A673 (cell line): ENCODE measurements at regions not wholly inside any gene's neighbourhood (a gene's known extent, or its start where the extent isn't known, plus 50 kb on each side); places are given as distances from the start of the nearest gene placed in this dataset.

Experiments used
- BruUV-seq: library from RNA; stranded (reverse); fragments of 400-500 nt; replicated peaks from 2 replicates; lab custom pipeline; 2021; lab: Mats Ljungman, UMichigan
- CTCF ChIA-PET: fragments of 300-600 bp; sonication (Branson Sonifier 250); formaldehyde crosslinking; loops from one replicate; lab custom pipeline; 2022; ENCODE audit warnings: antibody characterized with exemption; lab: Charles Lee
- POLR2A ChIA-PET: fragments of 300-600 bp; sonication (Branson Sonifier 250); formaldehyde crosslinking; loops from one replicate; lab custom pipeline; 2022; ENCODE audit warnings: antibody characterized with exemption; ENCODE audit not compliant: low non-redundant PET; lab: Charles Lee
- DNase-seq: peaks from one replicate; pipeline ENCODE4 v3.0.0-alpha.2; 2015; ENCODE audit warnings: low spot score
- H3K27ac ChIP-seq: fragments of 200-600 bp; sonication (generic); 2 replicates; pipeline ENCODE4 v1.5.1; 2016; ENCODE audit warnings: mixed run types, low read depth, mild to moderate bottlenecking, mixed read lengths, antibody characterized with exemption, low read length; ENCODE audit not compliant: poor library complexity, severe bottlenecking
- H3K27me3 ChIP-seq: fragments of 200-600 bp; sonication (generic); replicated peaks from 2 replicates; pipeline ENCODE4 v1.6.1; 2017; ENCODE audit warnings: mixed run types, low read depth, mild to moderate bottlenecking, mixed read lengths, antibody characterized with exemption, low read length; ENCODE audit not compliant: insufficient read depth, poor library complexity
- H3K36me3 ChIP-seq: fragments of 200-600 bp; sonication (generic); 2 replicates; pipeline ENCODE4 v1.6.1; 2016; ENCODE audit warnings: mixed run types, mild to moderate bottlenecking, mixed read lengths, antibody characterized with exemption, low read length; ENCODE audit not compliant: insufficient read depth, poor library complexity, severe bottlenecking
- H3K4me1 ChIP-seq: fragments of 200-600 bp; sonication (generic); 2 replicates; pipeline ENCODE4 v1.6.1; 2017; ENCODE audit warnings: mixed run types, mild to moderate bottlenecking, mixed read lengths, antibody characterized with exemption, low read length; ENCODE audit not compliant: insufficient read depth, poor library complexity, severe bottlenecking
- H3K4me3 ChIP-seq: fragments of 200-600 bp; sonication (generic); 2 replicates; pipeline ENCODE4 v1.5.1; 2016; ENCODE audit warnings: low read depth, mixed run types, mild to moderate bottlenecking, mixed read lengths, low read length; ENCODE audit not compliant: poor library complexity, severe bottlenecking
- H3K9me3 ChIP-seq: fragments of 200-600 bp; sonication (generic); 2 replicates; pipeline ENCODE4 v1.6.1; 2016; ENCODE audit warnings: mixed run types, low read depth, mild to moderate bottlenecking, mixed read lengths, antibody characterized with exemption, low read length; ENCODE audit not compliant: poor library complexity, severe bottlenecking
- EZH2 ChIP-seq: fragments of 200-600 bp; sonication (generic); IDR thresholded peaks from 2 replicates; pipeline ENCODE4 v1.6.1; 2017; ENCODE audit warnings: borderline replicate concordance, low read depth, mild to moderate bottlenecking, mixed read lengths, antibody characterized with exemption, low read length; ENCODE audit not compliant: poor library complexity, severe bottlenecking
- intact Hi-C: fragments of 100-400 bp; cut with micrococcal nuclease; formaldehyde crosslinking; loops from one replicate; pipeline ENCODE4 v1.10.0; 2022; ENCODE audit not compliant: unreplicated experiment
- TF ChIP-seq, protein P1 (sequence below): fragments of 300-800, 200-600 bp; sonication (generic); conservative IDR thresholded peaks from 2 replicates; pipeline ENCODE4 v1.5.1; 2017; ENCODE audit warnings: low read depth, mild to moderate bottlenecking, antibody characterized with exemption, low read length, moderate library complexity, mixed read lengths

DNA sequence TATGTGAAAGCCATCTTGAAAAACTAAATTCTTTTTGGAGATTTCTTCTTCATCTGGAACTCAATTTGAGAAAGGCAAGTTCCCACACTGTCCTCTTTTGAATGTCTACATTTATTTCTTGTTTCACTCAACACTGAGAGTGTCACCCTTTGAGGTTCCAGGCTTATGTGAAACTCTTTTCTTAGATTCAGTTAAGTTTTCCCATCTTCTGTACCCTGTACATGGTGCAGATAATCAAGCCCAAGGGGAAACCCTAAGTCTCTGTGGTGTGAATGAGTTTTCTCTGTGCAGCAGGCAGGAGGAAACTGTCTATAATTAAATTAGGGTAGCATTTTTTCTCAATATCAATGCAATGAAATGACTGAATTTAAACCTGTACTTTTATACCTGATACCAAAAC, 72.3 kb upstream of the PRLR start:
- ChIA-PET POLR2A (no interaction called here), CTCF (no interaction called here)
- no peak overlapping the region for H3K4me3 ChIP-seq
- BruUV-seq = no TSS peak
- DNase-seq = no peak
- H3K36me3 ChIP-seq = no peaks in the 10 kb centered on the region
- H3K9me3 ChIP-seq = no peaks in the 10 kb centered on the region
- H3K4me1 ChIP-seq = no peaks in the 10 kb centered on the region
- intact Hi-C loops = no loop called here
- TF ChIP-seq, protein P1, sequence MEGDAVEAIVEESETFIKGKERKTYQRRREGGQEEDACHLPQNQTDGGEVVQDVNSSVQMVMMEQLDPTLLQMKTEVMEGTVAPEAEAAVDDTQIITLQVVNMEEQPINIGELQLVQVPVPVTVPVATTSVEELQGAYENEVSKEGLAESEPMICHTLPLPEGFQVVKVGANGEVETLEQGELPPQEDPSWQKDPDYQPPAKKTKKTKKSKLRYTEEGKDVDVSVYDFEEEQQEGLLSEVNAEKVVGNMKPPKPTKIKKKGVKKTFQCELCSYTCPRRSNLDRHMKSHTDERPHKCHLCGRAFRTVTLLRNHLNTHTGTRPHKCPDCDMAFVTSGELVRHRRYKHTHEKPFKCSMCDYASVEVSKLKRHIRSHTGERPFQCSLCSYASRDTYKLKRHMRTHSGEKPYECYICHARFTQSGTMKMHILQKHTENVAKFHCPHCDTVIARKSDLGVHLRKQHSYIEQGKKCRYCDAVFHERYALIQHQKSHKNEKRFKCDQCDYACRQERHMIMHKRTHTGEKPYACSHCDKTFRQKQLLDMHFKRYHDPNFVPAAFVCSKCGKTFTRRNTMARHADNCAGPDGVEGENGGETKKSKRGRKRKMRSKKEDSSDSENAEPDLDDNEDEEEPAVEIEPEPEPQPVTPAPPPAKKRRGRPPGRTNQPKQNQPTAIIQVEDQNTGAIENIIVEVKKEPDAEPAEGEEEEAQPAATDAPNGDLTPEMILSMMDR = no peak
- no peak for TF ChIP-seq EZH2
- no peak overlapping the region for H3K27ac ChIP-seq
- H3K27me3 ChIP-seq = no peaks in the 10 kb centered on the region

DNA sequence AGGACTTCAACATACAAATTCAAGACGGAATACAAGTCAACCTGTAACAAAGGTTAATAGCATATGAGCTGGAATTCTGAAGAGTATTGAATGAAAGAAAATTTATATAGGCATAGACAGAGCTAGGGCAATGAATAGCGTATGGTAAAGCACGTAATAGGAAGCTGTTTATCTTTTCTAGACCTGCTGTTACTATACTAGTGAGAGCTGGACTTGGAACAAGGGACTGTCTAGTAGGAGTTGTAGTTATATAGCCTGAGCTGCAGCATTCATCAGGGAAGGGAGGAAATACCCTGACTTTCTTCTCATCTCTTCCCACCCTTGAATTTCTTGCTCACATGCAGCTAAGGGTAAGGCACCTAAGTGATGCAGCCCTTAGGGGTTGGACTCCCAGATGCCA, 67.5 kb upstream of the PRLR start:
- BruUV-seq = no TSS peak
- POLR2A ChIA-PET = no interaction called here
- CTCF ChIA-PET = no interaction called here

DNA sequence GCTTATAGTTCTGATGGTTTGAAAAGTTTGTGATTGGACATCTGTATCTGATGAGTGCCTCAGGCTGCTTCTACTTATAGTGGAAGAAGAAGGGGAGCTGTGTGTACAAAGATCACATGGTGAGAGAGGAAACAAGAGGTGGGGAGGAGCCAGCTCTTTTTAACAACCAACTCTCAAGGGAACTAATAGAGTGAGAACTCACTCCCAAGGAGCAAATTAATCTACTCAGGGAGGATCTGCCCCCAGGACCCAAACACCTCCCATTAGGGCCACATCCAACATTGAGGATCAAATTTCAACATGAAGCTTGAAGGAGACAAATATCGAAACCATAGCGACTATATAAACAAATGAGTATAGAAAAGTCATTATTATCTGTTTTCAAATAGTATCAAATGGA, 64.7 kb upstream of the PRLR start:
- ChIA-PET CTCF (no interaction called here), POLR2A (no interaction called here)
- DNase-seq = peak; percentile 43
- H3K9me3 ChIP-seq = peaks cover 5% of the 10 kb centered on the region
- BruUV-seq = no TSS peak
- H3K27me3 ChIP-seq = no peaks in the 10 kb centered on the region
- no peak overlapping the region for H3K4me3 ChIP-seq
- intact Hi-C loops = no loop called here
- no peaks in the 10 kb centered on the region for H3K4me1 ChIP-seq
- no peaks in the 10 kb centered on the region for H3K36me3 ChIP-seq
- no peak overlapping the region for H3K27ac ChIP-seq
- TF ChIP-seq EZH2 = no peak
- TF ChIP-seq, protein P1 = no peak

More for the DNA sequence above, 67.5 kb upstream of the PRLR start:
- Histone ChIP-seq H3K4me1 (no peaks in the 10 kb centered on the region), H3K27me3 (no peaks in the 10 kb centered on the region), H3K36me3 (no peaks in the 10 kb centered on the region), H3K27ac (no peak overlapping the region), H3K4me3 (no peak overlapping the region), H3K9me3 (peaks cover 2% of the 10 kb centered on the region)
- no peak for TF ChIP-seq EZH2
- TF ChIP-seq, protein P1 = no peak
- intact Hi-C loops = no loop called here
- no peak for DNase-seq
